HG02759 (cell line): ENCODE measurements at regions not wholly inside any gene's neighbourhood (a gene's known extent, or its start where the extent isn't known, plus 50 kb on each side); places are given as distances from the start of the nearest gene placed in this dataset.
"Not testable (repeated sequence)": the region's sequence is repeated elsewhere in the genome, so short reads cannot be mapped to it uniquely, and the experiment has no call there.

Experiments used
- ATAC-seq: cut with Tn5 transposase; IDR thresholded peaks from one replicate; pipeline ENCODE4 v1.9.1; 2021; ENCODE audit warnings: mild to moderate bottlenecking, moderate library complexity; ENCODE audit not compliant: unreplicated experiment

GRCh38 chr13:21228738-21229137, 52.3 kb downstream of the MRPL57 start:
- no peak for ATAC-seq

DNA sequence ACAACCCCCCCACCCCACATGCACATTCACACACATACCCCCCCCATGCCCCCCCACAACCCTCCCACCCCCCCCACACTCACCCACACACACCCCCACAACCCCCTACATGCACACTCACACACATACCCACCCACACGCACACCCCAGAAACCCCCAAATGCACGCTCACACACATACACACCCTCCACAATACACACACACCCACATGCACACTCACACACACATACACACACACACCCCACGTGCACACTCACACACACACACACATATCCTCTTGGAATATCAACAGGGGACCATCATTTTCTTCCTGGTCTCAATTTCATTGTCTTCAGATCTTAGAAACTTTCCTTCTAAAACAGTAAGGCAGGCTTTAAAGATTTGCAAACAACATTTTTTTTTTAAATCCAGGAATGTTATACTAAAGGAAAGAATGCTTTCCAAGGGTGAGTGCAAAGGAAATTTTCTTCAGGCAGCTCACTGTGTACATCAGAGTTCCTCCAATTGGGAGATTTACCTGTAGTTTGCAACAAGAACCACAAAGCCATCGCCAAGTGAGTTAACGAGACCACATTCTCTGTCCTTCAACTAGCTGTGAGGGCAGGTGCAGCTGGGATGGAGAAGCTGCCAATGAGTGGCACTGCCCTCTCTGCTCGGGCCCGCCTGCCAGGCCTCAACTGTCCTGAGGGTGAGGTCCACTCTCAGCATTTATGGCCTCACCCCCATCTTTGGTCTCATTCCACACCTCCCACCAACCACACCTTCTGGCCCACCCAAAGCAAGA, 53.0 kb downstream of the MRPL57 start:
- no peak for ATAC-seq

- no peak for ATAC-seq
Observed at GRCh38 chr13:21230516-21230915, 54.1 kb downstream of the MRPL57 start.

GRCh38 chr13:21231426-21231940, 55.0 kb downstream of the MRPL57 start:
- no peak for ATAC-seq

DNA sequence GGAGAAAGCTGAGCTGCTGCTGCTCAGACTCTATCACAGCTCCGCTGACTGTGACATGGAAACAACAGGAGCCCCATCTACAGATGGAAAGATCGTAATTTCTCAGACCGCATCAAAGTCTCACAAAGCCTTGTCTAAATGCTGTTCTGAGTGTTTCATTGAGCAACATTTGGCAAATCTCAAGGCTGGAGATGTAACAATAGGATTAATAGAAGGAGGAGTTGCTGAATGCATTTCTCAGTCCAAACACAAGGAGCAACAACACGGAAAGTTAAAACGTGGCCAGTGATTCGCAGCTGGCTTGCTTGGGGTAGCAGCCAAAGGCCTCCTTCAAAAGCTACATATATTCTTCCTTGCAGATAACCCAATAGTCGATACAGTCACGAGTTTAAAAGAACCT, 55.7 kb downstream of the MRPL57 start:
- ATAC-seq: no peak

DNA sequence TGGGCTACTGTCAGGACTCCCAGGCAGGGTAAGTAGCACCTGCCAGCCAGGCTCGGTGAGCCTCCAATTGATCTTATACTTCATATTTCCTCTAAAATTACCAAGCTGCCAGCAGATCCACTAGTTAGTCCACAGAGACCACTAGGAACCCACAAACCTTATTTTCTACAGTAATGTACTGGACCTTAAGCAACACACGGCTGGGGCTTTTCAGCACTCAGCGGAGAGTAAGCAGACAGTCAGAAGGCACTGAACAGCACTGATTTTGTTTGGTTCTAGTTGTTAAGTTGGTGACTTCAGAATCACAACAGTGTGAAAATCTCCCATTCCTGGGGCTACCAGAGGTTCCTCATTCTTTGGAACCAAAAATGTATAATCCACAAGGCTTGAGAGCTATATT, 56.1 kb downstream of the MRPL57 start:
- ATAC-seq: no peak

- no peak for ATAC-seq
Observed at GRCh38 chr13:21233086-21233485, 56.6 kb downstream of the MRPL57 start.

DNA sequence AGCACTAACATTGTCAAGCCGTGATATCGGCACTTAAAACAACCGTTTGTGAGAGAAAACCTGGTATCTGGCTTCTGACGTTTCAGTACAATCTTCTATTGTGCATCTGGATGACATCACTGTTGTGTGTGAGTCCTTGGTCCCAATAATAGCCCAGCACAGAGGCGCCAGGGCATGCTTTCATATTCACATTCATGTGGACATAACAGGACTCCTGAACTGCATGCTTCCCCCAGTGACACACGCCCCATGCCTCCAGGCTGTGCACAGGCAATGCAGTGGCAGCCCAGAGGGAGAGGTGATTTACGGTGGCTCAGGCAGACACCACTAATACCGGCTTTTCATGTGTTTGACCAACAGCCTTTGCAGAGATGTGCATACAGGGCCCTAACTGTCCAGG, 58.1 kb downstream of the MRPL57 start:
- ATAC-seq: no peak

GRCh38 chr13:21235174-21235573, 58.7 kb downstream of the MRPL57 start:
- no peak for ATAC-seq

- no peak for ATAC-seq
Observed at GRCh38 chr13:21237081-21237480, 60.6 kb downstream of the MRPL57 start.

- no peak for ATAC-seq
Observed at GRCh38 chr13:21238267-21238666, 61.8 kb downstream of the MRPL57 start.

GRCh38 chr13:21240586-21240985, 64.1 kb downstream of the MRPL57 start:
- no peak for ATAC-seq

GRCh38 chr13:21242236-21242635, 65.8 kb downstream of the MRPL57 start:
- ATAC-seq: no peak

DNA sequence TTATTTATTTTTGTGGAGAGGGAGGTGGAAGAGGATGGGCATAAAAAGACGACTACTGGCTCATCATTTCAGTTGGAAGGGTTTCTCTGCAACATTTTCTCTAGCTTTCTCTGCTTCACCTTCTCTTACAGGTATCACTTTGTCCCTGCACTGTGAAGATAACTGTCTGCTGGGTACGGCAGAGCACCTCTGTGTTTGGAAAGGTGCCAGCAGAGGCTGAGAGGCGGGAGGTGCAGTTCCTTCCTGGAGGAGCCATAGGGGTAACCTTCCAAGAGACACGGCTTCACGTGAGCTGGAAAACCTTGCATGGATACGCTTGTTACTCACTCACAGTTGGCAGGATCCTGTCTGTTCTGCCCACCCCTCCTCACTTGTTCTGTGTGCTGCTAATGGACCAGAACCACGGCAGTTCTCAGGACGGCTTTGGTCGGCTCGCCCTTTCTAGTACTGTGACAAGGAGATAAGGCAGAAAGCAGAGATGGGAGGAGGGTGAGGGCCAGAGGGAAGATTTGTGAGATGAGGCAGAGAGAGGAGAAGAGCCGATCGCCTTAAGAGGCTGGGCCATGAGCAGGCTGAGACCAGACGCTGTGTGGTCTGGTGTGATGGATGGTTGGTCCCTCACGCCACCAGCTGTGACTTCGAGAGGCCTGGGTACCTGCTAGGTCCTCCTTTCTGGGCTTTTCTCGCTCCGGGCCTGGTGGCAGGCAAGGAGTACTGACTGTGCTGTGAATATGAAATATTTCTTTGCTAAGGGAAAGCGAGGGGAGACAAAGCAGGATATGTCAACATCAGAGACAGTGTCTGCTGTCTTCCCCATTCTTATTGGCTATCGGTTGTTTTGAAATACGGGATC, 66.8 kb downstream of the MRPL57 start:
- ATAC-seq: no peak

- ATAC-seq: not testable (repeated sequence)
Observed at GRCh38 chr13:21243898-21244184, 67.4 kb downstream of the MRPL57 start.

GRCh38 chr13:21246761-21247452, 70.4 kb downstream of the MRPL57 start:
- no peak for ATAC-seq

- ATAC-seq: no peak
Observed at GRCh38 chr13:21256351-21256761, 79.9 kb downstream of the MRPL57 start.

DNA sequence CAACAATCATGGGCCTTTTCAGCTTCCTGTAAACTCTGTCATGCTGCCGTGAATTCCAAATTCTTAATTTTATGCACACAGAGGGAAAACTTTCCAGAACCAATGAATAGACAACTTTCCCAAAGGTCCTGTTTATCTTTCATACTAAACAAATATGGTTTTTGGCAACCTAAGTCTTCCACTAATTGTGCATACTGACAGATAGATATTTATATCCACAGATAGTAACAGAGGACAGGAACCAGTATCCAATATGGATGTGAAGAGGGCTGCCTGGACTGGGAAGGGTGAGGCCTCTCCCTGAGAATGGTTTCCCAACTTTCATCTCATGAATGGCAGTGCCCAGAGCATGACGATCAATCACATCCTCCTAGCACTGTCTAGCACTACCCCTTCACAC, 80.4 kb downstream of the MRPL57 start:
- ATAC-seq: no peak

- no peak for ATAC-seq
Observed at GRCh38 chr13:21259571-21260455, 83.4 kb downstream of the MRPL57 start.

DNA sequence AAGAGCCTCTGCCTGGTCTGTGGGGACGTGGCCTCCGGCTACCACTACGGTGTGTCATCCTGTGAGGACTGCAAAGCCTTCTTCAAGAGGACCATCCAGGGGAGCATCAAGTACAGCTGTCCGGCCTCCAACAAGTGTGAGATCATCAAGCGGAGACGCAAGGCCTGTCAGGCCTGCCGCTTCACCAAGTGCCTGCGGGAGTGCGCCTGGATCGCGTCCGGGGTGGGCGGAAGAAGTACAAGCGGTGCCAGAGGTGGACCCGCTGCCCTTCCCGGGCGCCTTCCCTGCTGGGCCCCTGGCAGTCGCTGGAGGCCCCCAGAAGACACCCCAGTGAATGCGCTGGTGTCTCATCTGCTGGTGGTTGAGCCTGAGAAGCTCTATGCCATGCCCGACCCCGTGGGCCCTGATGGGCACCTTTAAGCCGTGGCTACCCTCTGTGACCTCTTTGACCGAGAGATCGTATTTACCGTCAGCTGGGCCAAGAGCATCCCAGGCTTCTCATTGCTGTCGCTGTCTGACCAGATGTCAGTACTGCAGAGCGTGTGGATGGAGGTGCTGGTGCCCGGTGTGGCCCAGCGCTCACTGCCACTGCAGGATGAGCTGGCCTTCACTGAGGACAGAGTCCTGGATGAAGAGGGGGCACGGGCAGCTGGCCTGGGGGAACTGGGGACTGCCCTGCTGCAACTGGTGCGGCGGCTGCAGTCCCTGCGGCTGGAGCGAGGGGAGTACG, 84.3 kb downstream of the MRPL57 start:
- not testable (repeated sequence) for ATAC-seq
